GM23248 (cell line): ENCODE measurements at regions not wholly inside any gene's neighbourhood (a gene's known extent, or its start where the extent isn't known, plus 50 kb on each side); places are given as distances from the start of the nearest gene placed in this dataset.

Experiments used
- EZH2 ChIP-seq: fragments of 200-600 bp; sonication (generic); IDR thresholded peaks from 2 replicates; pipeline ENCODE4 v1.6.1; 2018; ENCODE audit warnings: antibody characterized with exemption, mild to moderate bottlenecking; ENCODE audit not compliant: insufficient read depth, poor library complexity, severe bottlenecking
- EZH2phosphoT487 ChIP-seq: fragments of 200-600 bp; sonication (generic); IDR thresholded peaks from 2 replicates; pipeline ENCODE4 v1.6.1; 2018; ENCODE audit warnings: antibody characterized with exemption, moderate library complexity, mild to moderate bottlenecking, low read depth; ENCODE audit not compliant: insufficient read depth

DNA sequence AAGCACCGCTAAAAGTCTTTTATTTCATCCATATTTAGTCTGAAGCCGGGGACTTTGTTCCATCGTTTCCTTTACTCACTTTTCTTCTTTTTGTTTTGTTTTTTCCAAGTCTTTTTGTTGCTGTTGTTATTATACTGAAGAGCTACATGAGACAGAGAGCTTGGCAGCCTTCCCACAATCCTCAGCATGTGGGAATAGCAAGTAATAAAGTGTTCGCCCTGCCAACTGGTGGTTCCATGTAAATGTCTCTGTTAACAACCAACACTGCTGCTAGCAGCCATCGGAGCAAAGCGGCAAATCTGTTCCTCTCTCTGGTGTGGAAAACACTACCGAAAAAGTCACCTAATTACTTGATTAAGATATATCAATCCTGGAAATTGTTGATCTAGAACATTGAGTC lies 437.8 kb upstream of the ID4 start:
- TF ChIP-seq EZH2 (no peak), EZH2phosphoT487 (no peak)
